ENCODE measurements at regions not wholly inside any gene's neighbourhood (a gene's known extent, or its start where the extent isn't known, plus 50 kb on each side); places are given as distances from the start of the nearest gene placed in this dataset.

DNA sequence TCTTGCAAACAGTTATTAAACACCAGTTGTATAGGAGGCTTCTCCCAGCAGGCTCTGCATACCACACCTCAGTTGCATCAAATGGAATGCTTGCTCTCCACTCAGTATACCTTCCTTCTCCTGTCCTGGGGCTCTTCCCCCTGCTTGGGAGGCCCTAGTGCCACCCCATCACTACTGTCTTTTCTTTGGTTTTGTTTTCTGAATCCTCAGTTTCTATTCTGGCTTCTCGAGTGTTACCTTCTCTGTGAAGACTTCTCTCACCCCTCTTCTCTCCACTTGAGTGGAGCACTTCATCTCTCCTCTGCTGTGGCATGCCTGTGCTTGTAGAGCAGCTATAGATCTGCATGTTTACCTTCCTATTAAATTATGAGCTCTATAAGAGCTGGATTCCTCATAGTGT is 75.7 kb upstream of the TPRG1 start:
- TF ChIP-seq, protein P1, sequence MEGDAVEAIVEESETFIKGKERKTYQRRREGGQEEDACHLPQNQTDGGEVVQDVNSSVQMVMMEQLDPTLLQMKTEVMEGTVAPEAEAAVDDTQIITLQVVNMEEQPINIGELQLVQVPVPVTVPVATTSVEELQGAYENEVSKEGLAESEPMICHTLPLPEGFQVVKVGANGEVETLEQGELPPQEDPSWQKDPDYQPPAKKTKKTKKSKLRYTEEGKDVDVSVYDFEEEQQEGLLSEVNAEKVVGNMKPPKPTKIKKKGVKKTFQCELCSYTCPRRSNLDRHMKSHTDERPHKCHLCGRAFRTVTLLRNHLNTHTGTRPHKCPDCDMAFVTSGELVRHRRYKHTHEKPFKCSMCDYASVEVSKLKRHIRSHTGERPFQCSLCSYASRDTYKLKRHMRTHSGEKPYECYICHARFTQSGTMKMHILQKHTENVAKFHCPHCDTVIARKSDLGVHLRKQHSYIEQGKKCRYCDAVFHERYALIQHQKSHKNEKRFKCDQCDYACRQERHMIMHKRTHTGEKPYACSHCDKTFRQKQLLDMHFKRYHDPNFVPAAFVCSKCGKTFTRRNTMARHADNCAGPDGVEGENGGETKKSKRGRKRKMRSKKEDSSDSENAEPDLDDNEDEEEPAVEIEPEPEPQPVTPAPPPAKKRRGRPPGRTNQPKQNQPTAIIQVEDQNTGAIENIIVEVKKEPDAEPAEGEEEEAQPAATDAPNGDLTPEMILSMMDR (IDR thresholded peaks at IDR 0.05), result no peak
- TF ChIP-seq EZH2 (IDR thresholded peaks at IDR 0.05), result no peak

All from neural progenitor cell (in vitro differentiated cells).